ENCODE measurements at regions not wholly inside any gene's neighbourhood (a gene's known extent, or its start where the extent isn't known, plus 50 kb on each side); places are given as distances from the start of the nearest gene placed in this dataset.

- no peak for DNase-seq (ENCODE audit: low read depth)
- no peak for TF ChIP-seq CTCF (IDR thresholded peaks at IDR 0.05; ENCODE audit: insufficient read depth, low read length)
- no peak overlapping the region for H3K4me3 ChIP-seq (ENCODE audit: low read depth, low read length)
Measured at GRCh38 chr19:31418055-31418454, 68.8 kb upstream of the TSHZ3 start.

GRCh38 chr19:31418692-31419430 lies 69.6 kb upstream of the TSHZ3 start:
- TF ChIP-seq CTCF (IDR thresholded peaks at IDR 0.05; ENCODE audit: insufficient read depth, low read length), result no peak
- no peak for DNase-seq (ENCODE audit: low read depth)
- no peak overlapping the region for H3K4me3 ChIP-seq (ENCODE audit: low read depth, low read length)

GRCh38 chr19:31419871-31420445 lies 70.7 kb upstream of the TSHZ3 start:
- TF ChIP-seq CTCF (IDR thresholded peaks at IDR 0.05; ENCODE audit: insufficient read depth, low read length), result no peak
- H3K4me3 ChIP-seq (ENCODE audit: low read depth, low read length), result no peak overlapping the region
- no peak for DNase-seq (ENCODE audit: low read depth)

- no peak overlapping the region for H3K4me3 ChIP-seq (ENCODE audit: low read depth, low read length)
- no peak for TF ChIP-seq CTCF (IDR thresholded peaks at IDR 0.05; ENCODE audit: insufficient read depth, low read length)
- DNase-seq (ENCODE audit: low read depth), result no peak
Measured at GRCh38 chr19:31421082-31421481, 71.8 kb upstream of the TSHZ3 start.

- no peak for TF ChIP-seq CTCF (IDR thresholded peaks at IDR 0.05; ENCODE audit: insufficient read depth, low read length)
Measured at GRCh38 chr19:31421856-31422255, 72.6 kb upstream of the TSHZ3 start.

GRCh38 chr19:31423896-31424295 lies 74.7 kb upstream of the TSHZ3 start:
- TF ChIP-seq CTCF (IDR thresholded peaks at IDR 0.05; ENCODE audit: insufficient read depth, low read length), result no peak
- no peak overlapping the region for H3K4me3 ChIP-seq (ENCODE audit: low read depth, low read length)
- DNase-seq (ENCODE audit: low read depth), result no peak

More at GRCh38 chr19:31421856-31422255, 72.6 kb upstream of the TSHZ3 start:
- H3K4me3 ChIP-seq (ENCODE audit: low read depth, low read length), result no peak overlapping the region
- DNase-seq (ENCODE audit: low read depth), result no peak
